Liver (tissue), 8 donors: ENCODE measurements at regions not wholly inside any gene's neighbourhood (a gene's known extent, or its start where the extent isn't known, plus 50 kb on each side); places are given as distances from the start of the nearest gene placed in this dataset.

Experiments
- DNase-seq: peaks from one replicate; pipeline ENCODE4 v3.0.0-alpha.2; 2017; ENCODE audit warnings: low spot score
- H3K27ac ChIP-seq, 2 donors: one replicate each; pipeline ENCODE4 v1.7.0; 2013; ENCODE audit warnings: inconsistent platforms in 2 of 2, low read length in 2 of 2, control low read depth in 1 of 2, low read depth in 1 of 2, mild to moderate bottlenecking in 1 of 2
- H3K27me3 ChIP-seq, 4 donors: one replicate each; pipeline versions ENCODE4 v1.6.1 to v1.7.0; 2013; ENCODE audit warnings: low read length in 3 of 4, inconsistent platforms in 1 of 4, mild to moderate bottlenecking in 1 of 4, moderate library complexity in 1 of 4; ENCODE audit not compliant: control insufficient read depth in 4 of 4, insufficient read depth in 4 of 4
- H3K36me3 ChIP-seq, 4 donors: one replicate each; pipeline versions ENCODE4 v1.6.1 to v1.7.0; 2013; ENCODE audit warnings: low read length in 3 of 4, mild to moderate bottlenecking in 3 of 4, low read depth in 1 of 4, moderate library complexity in 1 of 4; ENCODE audit not compliant: control insufficient read depth in 4 of 4, insufficient read depth in 3 of 4
- H3K4me1 ChIP-seq, 4 donors: one replicate each; pipeline versions ENCODE4 v1.6.1 to v1.7.0; 2013; ENCODE audit warnings: low read length in 3 of 4, mild to moderate bottlenecking in 3 of 4, moderate library complexity in 1 of 4; ENCODE audit not compliant: control insufficient read depth in 4 of 4, insufficient read depth in 4 of 4
- H3K4me3 ChIP-seq, 3 donors: one replicate each; pipeline versions ENCODE4 v1.6.1 to v1.7.0; 2013; ENCODE audit warnings: low read length in 3 of 3, control low read depth in 1 of 3, low read depth in 1 of 3, mild to moderate bottlenecking in 1 of 3
- H3K9ac ChIP-seq, 2 donors: one replicate each; pipeline ENCODE4 v1.7.0; 2013; ENCODE audit warnings: low read length in 2 of 2, mild to moderate bottlenecking in 2 of 2, moderate library complexity in 2 of 2, control low read depth in 1 of 2, low read depth in 1 of 2
- H3K9me3 ChIP-seq, 4 donors: one replicate each; pipeline versions ENCODE4 v1.6.1 to v1.7.0; 2013; ENCODE audit warnings: low read length in 3 of 4; ENCODE audit not compliant: control insufficient read depth in 4 of 4
- EGR1 ChIP-seq, 2 donors: IDR thresholded peaks; 2 replicates each; pipeline ENCODE4 v1.6.1; 2016 to 2018; ENCODE audit warnings: antibody characterized with exemption in 2 of 2, low read depth in 2 of 2
- FOXA1 ChIP-seq: IDR thresholded peaks from 2 replicates; pipeline ENCODE4 v1.6.1; 2016; ENCODE audit warnings: antibody characterized with exemption
- FOXA2 ChIP-seq: IDR thresholded peaks from 2 replicates; pipeline ENCODE4 v1.6.1; 2016; ENCODE audit warnings: antibody characterized with exemption
- GABPA ChIP-seq, 2 donors: IDR thresholded peaks in 1 of 2; conservative IDR thresholded peaks in 1 of 2; 2 replicates each; pipeline ENCODE4 v1.6.1; 2016; ENCODE audit warnings: antibody characterized with exemption in 2 of 2, mild to moderate bottlenecking in 1 of 2, moderate library complexity in 1 of 2
- HNF4A ChIP-seq, 2 donors: conservative IDR thresholded peaks; 2 replicates each; pipeline ENCODE4 v1.6.1; 2016; ENCODE audit warnings: antibody characterized with exemption in 2 of 2, mild to moderate bottlenecking in 2 of 2
- HNF4G ChIP-seq: IDR thresholded peaks from 2 replicates; pipeline ENCODE4 v1.6.1; 2016; ENCODE audit warnings: antibody characterized with exemption
- JUND ChIP-seq, 2 donors: IDR thresholded peaks; 2 replicates each; pipeline ENCODE4 v1.6.1; 2016; ENCODE audit warnings: antibody characterized with exemption in 2 of 2
- MAX ChIP-seq: IDR thresholded peaks from 2 replicates; pipeline ENCODE4 v1.6.1; 2016; ENCODE audit warnings: antibody characterized with exemption
- NR2F2 ChIP-seq: IDR thresholded peaks from 2 replicates; pipeline ENCODE4 v1.6.1; 2016; ENCODE audit warnings: antibody characterized with exemption
- RAD21 ChIP-seq, 2 donors: IDR thresholded peaks; 2 replicates each; pipeline ENCODE4 v1.6.1; 2016; ENCODE audit warnings: antibody characterized with exemption in 2 of 2, mild to moderate bottlenecking in 2 of 2
- REST ChIP-seq: IDR thresholded peaks from 2 replicates; pipeline ENCODE4 v1.6.1; 2016; ENCODE audit warnings: antibody characterized with exemption, mild to moderate bottlenecking
- RXRA ChIP-seq, 2 donors: IDR thresholded peaks; 2 replicates each; pipeline ENCODE4 v1.6.1; 2017 to 2018; ENCODE audit warnings: antibody characterized with exemption in 2 of 2, mild to moderate bottlenecking in 1 of 2
- SP1 ChIP-seq: IDR thresholded peaks from 2 replicates; pipeline ENCODE4 v1.6.1; 2018; ENCODE audit warnings: antibody characterized with exemption, mild to moderate bottlenecking
- TAF1 ChIP-seq: conservative IDR thresholded peaks from 2 replicates; pipeline ENCODE4 v1.6.1; 2016; ENCODE audit warnings: antibody characterized with exemption, mild to moderate bottlenecking
- YY1 ChIP-seq: IDR thresholded peaks from 2 replicates; pipeline ENCODE4 v1.6.1; 2016; ENCODE audit warnings: antibody characterized with exemption, mild to moderate bottlenecking
- WGBS: extraction: QIAGEN DNeasy Blood & Tissue Kit; methylation state at CpG from one replicate; pipeline ENCODE4 v1.1.7; 2013; 5-methylcytosine and 5-hydroxymethylcytosine counted together
- TF ChIP-seq, protein P1 (sequence below): IDR thresholded peaks from 2 replicates; pipeline ENCODE4 v1.6.1; 2016; ENCODE audit warnings: antibody characterized with exemption
- TF ChIP-seq, protein P2 (sequence below): fragments of 150-350 bp; IDR thresholded peaks from 2 replicates; pipeline ENCODE4 v1.5.1; 2017; ENCODE audit warnings: improper control_type of control experiment, low read depth, low read length; ENCODE audit not compliant: missing input control
- TF ChIP-seq, protein P3 (sequence below): IDR thresholded peaks from 2 replicates; pipeline ENCODE4 v1.6.1; 2016; ENCODE audit warnings: antibody characterized with exemption
- donor health status: healthy.
- donor health status: healthy.
- donor health status: healthy.
- donor health status: healthy.
- donor health status: healthy.

GRCh38 chr22:49447837-49448236, 379.8 kb downstream of the BRD1 start:
- Histone ChIP-seq H3K27me3 (peaks cover 0 to 11% (median 3%) of the 10 kb centered on the region in 4 donors), H3K4me1 (no peaks in the 10 kb centered on the region), H3K4me3 (no peak overlapping the region), H3K27ac (no peak overlapping the region), H3K9me3 (peaks cover 0 to 3% (median 1%) of the 10 kb centered on the region in 4 donors), H3K9ac (no peak overlapping the region), H3K36me3 (no peaks in the 10 kb centered on the region)
- TF ChIP-seq HNF4G, result no peak
- TF ChIP-seq FOXA1, result no peak
- no peak for TF ChIP-seq HNF4A (conservative IDR thresholded peaks at IDR 0.05)
- TF ChIP-seq, protein P1, sequence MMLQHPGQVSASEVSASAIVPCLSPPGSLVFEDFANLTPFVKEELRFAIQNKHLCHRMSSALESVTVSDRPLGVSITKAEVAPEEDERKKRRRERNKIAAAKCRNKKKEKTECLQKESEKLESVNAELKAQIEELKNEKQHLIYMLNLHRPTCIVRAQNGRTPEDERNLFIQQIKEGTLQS, result no peak
- TF ChIP-seq YY1, result no peak
- no peak for TF ChIP-seq EGR1 (IDR thresholded peaks at IDR 0.05; ENCODE audit: low read depth in 2 of 2)
- TF ChIP-seq, protein P2, sequence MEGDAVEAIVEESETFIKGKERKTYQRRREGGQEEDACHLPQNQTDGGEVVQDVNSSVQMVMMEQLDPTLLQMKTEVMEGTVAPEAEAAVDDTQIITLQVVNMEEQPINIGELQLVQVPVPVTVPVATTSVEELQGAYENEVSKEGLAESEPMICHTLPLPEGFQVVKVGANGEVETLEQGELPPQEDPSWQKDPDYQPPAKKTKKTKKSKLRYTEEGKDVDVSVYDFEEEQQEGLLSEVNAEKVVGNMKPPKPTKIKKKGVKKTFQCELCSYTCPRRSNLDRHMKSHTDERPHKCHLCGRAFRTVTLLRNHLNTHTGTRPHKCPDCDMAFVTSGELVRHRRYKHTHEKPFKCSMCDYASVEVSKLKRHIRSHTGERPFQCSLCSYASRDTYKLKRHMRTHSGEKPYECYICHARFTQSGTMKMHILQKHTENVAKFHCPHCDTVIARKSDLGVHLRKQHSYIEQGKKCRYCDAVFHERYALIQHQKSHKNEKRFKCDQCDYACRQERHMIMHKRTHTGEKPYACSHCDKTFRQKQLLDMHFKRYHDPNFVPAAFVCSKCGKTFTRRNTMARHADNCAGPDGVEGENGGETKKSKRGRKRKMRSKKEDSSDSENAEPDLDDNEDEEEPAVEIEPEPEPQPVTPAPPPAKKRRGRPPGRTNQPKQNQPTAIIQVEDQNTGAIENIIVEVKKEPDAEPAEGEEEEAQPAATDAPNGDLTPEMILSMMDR, result no peak
- TF ChIP-seq GABPA (IDR thresholded peaks at IDR 0.05 in 1 of 2, conservative IDR thresholded peaks at IDR 0.05 in 1 of 2), result no peak
- TF ChIP-seq MAX, result no peak
- no peak for TF ChIP-seq TAF1
- TF ChIP-seq, protein P3, sequence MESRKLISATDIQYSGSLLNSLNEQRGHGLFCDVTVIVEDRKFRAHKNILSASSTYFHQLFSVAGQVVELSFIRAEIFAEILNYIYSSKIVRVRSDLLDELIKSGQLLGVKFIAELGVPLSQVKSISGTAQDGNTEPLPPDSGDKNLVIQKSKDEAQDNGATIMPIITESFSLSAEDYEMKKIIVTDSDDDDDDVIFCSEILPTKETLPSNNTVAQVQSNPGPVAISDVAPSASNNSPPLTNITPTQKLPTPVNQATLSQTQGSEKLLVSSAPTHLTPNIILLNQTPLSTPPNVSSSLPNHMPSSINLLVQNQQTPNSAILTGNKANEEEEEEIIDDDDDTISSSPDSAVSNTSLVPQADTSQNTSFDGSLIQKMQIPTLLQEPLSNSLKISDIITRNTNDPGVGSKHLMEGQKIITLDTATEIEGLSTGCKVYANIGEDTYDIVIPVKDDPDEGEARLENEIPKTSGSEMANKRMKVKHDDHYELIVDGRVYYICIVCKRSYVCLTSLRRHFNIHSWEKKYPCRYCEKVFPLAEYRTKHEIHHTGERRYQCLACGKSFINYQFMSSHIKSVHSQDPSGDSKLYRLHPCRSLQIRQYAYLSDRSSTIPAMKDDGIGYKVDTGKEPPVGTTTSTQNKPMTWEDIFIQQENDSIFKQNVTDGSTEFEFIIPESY, result no peak
- TF ChIP-seq SP1, result no peak
- TF ChIP-seq FOXA2, result no peak
- TF ChIP-seq JUND (IDR thresholded peaks at IDR 0.05), result no peak
- TF ChIP-seq RAD21 (IDR thresholded peaks at IDR 0.05), result no peak
- no peak for TF ChIP-seq RXRA (IDR thresholded peaks at IDR 0.05)
- no peak for TF ChIP-seq NR2F2
- no peak for TF ChIP-seq REST
- 84% methylated on average over 13 of the region's 13 CpGs for WGBS
- no peak for DNase-seq
